ENCODE measurements at regions not wholly inside any gene's neighbourhood (a gene's known extent, or its start where the extent isn't known, plus 50 kb on each side); places are given as distances from the start of the nearest gene placed in this dataset.

DNA sequence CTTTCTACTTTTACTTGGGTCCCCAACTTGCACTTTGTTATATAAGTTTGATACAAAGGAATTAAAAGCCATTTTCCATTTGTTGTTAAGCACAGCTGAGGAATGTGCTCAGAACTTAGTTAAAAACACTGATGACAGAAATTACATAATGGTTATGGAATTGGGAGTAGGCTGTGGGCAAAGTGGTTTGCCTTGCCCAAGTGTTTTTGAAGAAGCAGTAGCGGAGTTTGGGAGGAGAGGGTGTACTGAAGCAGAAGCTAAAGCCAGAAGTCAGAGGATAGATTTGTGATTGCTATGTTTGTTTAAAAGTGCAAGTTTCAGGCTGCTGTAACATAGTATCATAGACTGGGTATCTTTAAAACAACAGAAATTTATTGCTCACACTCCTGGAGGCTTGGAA is 391.8 kb downstream of the DUSP10 start:
- in situ Hi-C loops (cut with MboI; ENCODE audit: low pct_unique_long_range_greater_than_20kb, low sequenced_read_pairs) = no loop called here

DNA sequence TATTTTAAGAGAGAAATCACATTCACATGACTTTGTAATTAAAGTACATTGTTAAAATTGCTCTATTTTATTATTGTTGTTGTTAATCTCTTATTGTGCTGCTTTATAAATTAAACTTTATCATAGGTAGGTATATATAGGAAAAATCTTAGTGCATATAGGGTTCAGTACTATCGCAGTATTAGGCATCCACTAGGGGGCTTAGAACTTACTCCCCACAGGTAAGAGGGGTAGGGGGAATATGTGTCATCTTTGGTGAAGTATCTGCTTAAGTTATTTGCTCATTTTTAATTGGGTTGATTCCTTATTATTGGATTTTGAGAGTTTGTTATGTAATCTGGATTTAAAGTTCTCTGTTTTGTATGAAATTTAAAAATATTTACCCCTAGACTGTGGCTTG is 385.2 kb downstream of the DUSP10 start:
- no peak for DNase-seq
- in situ Hi-C loops (cut with MboI; ENCODE audit: low pct_unique_long_range_greater_than_20kb, low sequenced_read_pairs) = no loop called here

More for the DNA sequence above, 391.8 kb downstream of the DUSP10 start:
- no peak for DNase-seq

DNA sequence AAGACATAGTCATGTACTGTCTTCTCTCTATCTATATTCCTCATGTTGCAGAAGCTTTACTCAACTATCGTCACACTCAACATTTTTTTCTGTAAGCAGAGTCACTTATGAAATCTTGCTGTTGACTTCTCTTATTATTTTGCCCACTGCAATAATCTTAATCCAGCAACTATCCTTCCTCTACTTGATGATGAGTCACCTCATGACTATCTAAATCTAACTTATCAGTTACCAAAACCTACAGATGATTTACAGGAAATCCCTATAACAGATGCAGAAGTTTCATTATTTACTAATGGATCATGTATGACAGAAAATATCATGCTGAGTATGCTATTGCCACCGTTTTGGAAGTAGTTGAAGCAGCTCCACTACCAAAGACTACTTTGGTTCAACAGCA is 378.9 kb downstream of the DUSP10 start:
- in situ Hi-C loops (cut with MboI; ENCODE audit: low pct_unique_long_range_greater_than_20kb, low sequenced_read_pairs) = no loop called here
- DNase-seq = no peak

DNA sequence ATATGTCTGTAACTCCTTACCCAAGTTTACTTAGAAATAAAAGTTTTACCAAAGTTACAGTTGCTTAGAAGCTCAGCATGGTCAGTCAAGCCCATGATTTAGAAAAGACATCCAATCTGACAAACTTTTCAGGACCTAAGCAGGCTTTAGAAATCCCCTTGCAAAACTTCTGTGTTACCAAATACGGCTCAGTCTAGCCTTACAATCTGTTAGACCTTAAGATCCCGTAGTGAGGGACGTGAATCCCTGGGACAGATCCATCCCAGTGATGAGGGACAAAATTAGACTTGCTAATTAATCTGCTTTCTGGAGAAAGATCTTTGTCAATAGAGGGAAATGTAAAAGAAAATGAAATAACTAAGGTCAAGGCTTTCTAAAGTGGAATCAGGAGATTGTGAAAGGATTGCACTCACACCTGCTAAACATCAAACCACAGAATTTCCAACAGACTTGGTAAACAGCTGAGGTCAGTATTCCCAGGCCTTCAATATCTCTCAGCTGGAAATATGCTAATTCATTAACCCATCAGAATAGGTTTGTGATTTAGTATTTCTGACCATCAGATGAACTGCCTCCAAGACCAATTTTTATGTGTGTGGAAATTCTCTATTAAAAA is 375.3 kb downstream of the DUSP10 start:
- no peak for DNase-seq

DNA sequence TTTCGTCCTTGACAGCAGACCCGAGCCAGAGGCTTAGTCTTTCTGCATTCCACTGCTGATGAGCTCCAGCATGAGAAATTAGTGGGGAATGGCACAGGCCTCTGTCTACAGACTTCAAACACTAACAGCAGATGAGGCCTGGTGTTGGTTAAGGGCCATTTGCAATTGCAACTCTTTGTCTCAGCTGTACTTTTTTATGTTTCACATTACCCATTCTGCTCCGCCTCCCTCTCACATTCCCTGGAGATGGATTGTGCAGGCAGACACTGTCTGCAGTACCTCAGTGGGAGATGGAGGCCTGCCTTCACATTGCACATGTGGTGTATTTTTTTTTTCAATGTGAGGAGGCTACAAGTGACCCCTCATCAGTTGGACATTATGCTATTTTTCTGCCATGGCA is 370.2 kb downstream of the DUSP10 start:
- in situ Hi-C loops (cut with MboI; ENCODE audit: low pct_unique_long_range_greater_than_20kb, low sequenced_read_pairs) = no loop called here

More for the DNA sequence above, 375.3 kb downstream of the DUSP10 start:
- in situ Hi-C loops (cut with MboI; ENCODE audit: low pct_unique_long_range_greater_than_20kb, low sequenced_read_pairs) = no loop called here

DNA sequence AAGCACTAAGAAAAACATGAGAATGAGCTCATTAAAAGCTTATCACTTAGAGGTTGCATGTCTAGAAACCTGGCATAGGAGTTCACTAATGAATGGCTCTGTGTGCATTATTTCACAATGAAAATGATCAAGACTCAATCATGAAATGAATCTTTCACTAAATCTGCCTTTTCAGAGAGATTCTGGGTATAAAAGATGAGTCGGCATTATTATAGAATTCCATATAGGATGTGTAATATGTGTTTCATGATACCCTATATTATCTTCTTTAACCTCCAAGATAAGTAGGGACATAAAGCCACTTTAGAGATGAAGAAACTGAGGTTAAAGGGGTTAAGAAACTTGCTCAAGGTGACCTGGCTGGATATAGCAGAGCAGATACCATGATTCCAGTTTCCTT is 368.1 kb downstream of the DUSP10 start:
- no peak for DNase-seq
- in situ Hi-C loops (cut with MboI; ENCODE audit: low pct_unique_long_range_greater_than_20kb, low sequenced_read_pairs) = no loop called here

More for the DNA sequence above, 370.2 kb downstream of the DUSP10 start:
- DNase-seq = no peak

DNA sequence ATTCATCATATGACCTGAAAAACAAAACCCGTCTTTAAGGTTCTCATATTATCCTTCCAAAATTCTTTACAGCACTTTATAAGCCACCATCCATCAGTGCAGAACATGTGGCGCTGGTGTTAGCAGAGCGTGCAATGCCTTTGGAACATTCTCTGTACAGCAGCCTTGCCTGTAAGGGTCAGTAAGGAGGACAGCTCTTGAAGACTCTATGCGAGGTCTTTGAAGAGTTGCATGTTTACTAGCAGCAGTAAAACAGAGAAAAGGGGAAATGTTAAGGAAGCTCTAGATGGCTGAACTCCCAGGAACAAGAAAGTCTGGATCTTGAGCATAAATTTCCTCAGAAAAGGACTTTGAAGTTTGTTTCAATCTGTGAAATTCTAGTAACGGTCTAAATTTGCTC is 365.6 kb downstream of the DUSP10 start:
- in situ Hi-C loops (cut with MboI; ENCODE audit: low pct_unique_long_range_greater_than_20kb, low sequenced_read_pairs) = no loop called here
- DNase-seq = no peak

DNA sequence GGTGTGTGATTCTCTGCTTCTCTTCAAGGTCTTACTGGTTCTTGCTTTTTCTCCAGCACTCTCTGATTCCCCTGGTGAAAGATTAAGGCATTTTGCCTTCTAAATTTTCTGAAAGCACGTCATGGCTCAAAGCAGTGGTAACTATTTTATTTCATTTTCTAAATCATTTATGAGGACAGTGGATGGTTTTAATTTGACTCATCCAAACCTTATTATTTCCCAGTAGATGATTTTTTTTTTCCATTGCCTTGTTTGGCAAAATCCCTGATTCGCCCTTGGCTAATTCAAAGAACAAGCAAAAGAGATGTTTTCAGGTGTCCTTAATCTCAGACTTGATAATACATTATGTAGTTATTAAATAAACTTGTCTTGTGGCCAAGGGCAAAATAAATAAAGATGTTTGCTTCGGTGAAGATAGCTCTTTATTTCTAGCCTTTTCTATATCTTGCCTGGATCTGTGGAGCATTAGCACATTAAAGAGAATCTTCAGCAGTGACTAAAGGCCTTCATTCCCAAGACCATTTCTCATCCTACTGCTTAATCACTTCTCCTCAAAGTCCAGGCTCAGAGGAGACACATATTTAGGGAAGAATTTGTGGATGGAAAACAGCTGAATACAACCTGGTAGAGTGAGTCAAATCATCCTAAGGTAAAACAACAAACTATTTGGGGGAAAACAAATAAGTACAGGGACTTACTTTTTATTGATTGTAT is 359.8 kb downstream of the DUSP10 start:
- in situ Hi-C loops (cut with MboI; ENCODE audit: low pct_unique_long_range_greater_than_20kb, low sequenced_read_pairs) = no loop called here
- DNase-seq = no peak

DNA sequence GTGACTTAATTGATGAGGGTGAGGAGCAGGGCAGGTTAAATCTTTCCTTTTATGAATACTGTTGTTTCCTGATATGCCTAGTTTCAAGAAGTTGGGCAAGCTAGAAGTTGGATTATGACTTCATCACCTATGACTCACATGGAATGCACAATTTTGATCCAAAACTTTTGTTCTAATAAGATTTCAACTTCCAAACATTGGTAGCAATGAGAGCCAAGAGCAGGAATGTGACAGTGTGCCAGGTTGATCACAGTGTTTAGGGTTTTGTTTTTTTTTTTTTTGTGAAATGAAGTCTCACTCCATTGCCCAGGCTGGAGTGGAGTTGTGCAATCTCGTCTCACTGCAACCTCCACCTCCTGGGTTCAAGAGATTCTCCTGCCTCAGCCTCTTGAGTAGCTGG is 349.4 kb downstream of the DUSP10 start:
- in situ Hi-C loops (cut with MboI; ENCODE audit: low pct_unique_long_range_greater_than_20kb, low sequenced_read_pairs) = no loop called here
- no peak for DNase-seq

DNA sequence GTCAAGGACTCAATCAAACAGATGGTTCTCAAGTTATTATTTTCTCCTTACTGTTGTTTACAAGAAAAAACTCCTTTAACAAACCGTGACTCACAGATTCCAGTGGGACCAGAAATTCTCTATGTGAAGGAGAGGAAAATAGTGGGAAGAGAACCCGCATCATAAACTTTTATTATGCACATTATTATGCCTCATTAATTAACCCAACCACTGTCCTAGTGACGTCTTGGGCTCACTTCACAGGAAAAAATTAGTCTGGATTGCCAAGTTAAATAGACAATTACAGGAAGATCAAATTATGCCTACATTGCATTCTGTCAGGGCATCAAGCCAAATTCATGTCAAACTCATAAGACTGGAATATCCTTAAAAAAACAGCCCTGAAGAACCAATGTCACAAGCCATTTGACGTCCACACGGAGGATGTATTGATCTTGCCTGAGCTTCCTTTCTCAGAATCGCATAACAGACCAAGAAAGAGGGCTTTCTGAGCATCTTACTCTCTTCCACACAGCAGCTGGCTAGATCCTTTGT is 347.8 kb downstream of the DUSP10 start:
- in situ Hi-C loops (cut with MboI; ENCODE audit: low pct_unique_long_range_greater_than_20kb, low sequenced_read_pairs) = no loop called here
- DNase-seq = no peak

DNA sequence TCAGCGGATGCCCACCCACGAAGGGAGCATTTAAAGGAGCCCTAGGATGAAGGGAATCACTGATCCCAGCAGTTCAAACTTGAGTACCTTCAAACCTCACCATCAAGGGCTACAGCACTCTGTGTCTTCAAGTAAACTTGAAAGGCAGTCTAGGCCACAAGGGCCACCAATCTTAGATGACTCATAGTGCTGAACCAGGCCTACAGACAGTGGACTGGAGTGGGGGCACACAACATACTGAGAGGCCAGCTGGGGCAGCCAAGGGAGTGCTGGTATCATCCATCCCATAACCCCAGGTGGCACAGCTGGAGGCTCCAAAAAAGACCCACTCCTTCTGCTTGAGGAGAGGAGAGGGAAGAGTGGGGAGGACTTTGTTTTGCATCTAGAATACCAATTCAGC is 345.4 kb downstream of the DUSP10 start:
- in situ Hi-C loops (cut with MboI; ENCODE audit: low pct_unique_long_range_greater_than_20kb, low sequenced_read_pairs) = no loop called here
- no peak for DNase-seq

DNA sequence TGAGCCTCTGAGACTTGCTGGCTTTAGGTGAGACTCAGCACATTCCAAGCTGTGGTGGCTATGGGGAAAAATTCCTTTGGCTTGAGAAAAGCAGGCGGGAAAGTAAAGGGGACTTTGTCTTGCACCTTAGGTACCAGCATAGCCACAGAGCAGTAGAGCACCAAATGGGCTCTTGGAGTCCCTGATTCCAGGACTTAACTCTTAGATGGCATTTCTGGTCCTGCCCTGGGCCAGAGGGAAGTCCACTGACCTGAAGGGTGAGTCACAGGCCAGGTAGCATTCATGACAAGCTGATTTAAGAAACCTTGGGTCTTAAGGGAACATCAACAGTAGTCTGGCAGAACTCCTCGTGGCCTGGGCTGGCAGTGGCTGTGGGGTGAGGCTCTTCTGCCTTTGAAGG is 344.7 kb downstream of the DUSP10 start:
- in situ Hi-C loops (cut with MboI; ENCODE audit: low pct_unique_long_range_greater_than_20kb, low sequenced_read_pairs) = no loop called here
- DNase-seq = no peak

DNA sequence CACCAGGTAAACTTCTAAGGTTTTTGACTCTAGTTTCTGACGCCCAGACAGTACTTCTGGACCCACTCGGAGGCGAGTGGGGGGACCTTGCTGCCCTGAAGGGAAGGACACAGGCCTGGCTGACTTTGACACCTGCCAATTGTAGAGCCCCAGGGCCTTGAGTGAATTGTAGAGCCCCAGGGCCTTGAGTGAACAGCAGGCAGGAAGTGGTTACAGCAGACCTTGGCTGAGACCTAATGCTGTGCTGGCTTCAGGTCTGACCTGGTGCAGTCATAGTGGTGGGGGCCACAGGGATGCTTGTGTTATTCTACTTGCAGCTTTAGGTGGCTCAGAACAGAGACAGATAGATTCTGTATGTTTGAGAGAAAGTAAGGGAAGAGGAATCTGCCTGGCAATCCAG is 344.3 kb downstream of the DUSP10 start:
- no peak for DNase-seq
- in situ Hi-C loops (cut with MboI; ENCODE audit: low pct_unique_long_range_greater_than_20kb, low sequenced_read_pairs) = no loop called here

DNA sequence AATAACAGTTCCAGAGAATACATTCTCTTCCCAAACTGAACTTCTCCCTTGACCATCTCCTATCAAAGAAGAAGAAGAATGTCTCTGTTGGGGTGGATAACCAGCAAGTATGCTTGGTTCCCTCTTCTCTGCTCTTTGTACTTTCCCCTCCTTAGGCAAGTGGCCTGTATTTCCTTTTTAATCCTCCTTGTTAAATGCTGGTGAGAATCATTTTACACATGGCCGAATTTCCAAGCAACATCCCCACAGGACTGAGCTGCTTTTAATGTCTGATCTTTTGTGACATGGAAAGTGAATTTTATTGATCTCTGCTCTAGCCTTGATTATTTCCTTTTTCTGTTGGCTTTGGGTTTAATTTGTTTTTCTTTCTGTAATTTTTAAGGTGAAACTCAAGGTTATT is 336.7 kb downstream of the DUSP10 start:
- no peak for DNase-seq
- in situ Hi-C loops (cut with MboI; ENCODE audit: low pct_unique_long_range_greater_than_20kb, low sequenced_read_pairs) = no loop called here

DNA sequence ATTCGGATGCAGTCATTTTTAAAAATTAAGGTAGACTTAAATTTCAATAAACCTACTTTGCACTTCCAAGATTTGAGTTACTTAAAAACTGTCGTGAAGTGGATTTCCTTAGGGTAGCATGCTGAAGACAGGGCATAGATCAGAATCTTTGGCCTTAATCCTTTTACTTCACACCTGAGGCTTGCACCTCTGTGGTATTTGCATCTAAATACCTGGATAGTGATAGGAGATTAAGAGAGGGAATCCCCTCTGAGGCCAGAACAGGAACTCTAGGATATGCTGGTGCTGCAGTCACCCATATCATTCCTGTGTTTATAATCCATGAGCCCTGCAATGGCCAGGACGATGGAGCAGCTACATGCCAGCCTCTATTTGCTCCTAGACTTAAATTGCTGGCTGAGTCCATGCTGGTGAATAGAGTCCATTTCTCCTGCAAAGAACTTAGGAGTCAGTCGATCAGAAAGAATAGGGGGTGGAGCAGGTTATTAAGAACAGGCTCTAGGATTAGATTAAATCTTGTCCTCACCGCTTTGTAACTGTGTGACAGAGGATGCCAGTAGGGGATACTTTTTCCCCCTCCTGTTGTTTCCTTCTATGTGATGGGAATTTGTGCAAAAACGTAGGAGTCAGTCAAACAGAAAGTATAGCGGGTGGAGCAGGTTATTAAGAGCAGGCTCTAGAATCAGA is 333.6 kb downstream of the DUSP10 start:
- in situ Hi-C loops (cut with MboI; ENCODE audit: low pct_unique_long_range_greater_than_20kb, low sequenced_read_pairs) = no loop called here
- DNase-seq = no peak

DNA sequence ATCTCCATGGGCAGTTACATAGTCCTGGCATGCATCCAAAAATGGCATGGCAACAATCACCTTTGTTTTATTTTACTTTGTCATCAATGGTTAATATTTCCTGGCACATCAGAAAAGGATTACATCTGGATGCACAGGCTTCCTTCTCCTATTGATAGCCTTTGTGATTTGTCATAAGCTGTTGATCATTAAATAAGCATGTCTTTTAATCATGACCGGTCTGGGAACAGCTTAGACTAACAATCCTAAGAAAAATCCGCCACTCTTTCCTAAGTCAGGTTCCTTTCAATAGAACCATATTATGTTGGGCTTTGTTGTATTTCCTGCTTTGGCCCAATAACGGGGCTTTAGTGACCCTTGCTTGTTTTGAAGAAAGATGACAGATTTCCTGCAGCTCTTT is 330.6 kb downstream of the DUSP10 start:
- in situ Hi-C loops (cut with MboI; ENCODE audit: low pct_unique_long_range_greater_than_20kb, low sequenced_read_pairs) = no loop called here
- no peak for DNase-seq

DNA sequence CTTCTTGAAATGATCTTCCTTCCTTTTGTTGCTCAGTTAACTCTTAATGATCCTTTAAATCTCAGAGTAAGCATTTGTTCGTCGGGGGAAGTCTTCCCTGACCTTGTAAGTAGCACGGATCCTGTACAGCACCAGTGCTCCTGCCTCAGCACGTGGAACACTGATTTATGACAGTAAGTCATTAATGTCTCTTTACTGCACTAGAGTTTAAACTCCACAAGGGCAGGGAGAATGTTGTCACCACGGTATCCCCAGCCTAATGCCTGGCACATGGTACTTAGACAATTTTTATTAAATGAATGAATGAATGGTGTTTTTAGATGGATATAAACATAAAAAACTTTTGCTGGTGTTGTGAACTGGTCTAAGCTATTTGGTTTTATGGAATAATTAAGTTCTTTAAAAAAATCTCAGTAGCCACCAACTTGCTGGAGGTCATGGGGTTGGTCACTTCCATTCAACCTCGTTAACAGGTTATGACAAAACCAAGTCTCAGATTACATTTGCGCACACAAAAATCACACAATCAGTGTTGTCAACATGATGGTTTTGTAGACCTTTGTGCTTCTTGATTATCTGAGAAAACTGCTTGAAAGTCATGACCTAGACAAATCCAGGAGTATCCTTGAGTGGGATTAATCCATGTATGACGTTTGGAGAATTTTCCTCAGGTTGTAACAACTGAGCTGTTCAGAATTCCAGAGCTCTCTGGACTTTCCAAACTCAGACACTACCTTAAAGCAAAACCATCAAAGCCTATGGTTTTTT is 326.9 kb downstream of the DUSP10 start:
- DNase-seq = no peak

DNA sequence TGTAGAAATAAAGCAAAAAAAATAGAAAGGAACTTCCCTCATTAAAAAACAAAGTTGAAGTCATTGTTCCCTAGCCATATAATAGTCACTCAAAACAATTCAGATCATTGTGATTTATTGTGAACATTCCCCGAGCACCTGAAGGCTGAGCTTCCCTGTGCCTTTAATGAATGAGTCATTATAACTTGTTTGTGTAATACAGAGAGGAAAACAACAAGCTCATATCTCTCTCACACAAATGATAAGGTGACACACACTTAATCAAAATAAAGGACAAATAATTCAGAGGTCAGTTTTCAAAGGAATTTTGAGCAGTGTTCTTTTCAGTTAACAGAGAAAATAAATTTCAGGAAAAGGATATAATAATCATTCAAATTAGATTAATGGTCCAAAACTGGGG is 326.2 kb downstream of the DUSP10 start:
- in situ Hi-C loops (cut with MboI; ENCODE audit: low pct_unique_long_range_greater_than_20kb, low sequenced_read_pairs) = no loop called here
- no peak for DNase-seq

More for the DNA sequence above, 326.9 kb downstream of the DUSP10 start:
- in situ Hi-C loops (cut with MboI; ENCODE audit: low pct_unique_long_range_greater_than_20kb, low sequenced_read_pairs) = no loop called here

DNA sequence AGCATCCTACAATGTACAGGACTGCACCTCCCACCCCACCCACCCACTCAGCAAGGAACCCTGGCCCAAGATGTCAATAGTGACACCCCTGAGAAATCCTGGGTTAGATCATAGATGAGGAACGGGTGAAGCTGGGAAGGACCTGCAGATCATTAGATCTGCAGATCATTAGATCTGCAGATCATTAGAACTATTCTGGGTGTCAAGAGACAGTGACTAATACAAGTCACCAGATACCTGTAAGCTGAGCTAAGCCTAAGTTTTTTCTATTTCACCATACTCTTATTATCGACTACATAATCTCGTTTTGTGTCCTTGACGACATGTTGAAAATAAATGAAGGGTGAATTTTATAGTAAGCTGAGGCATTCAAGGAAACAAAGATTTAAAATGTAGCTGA is 325.7 kb downstream of the DUSP10 start:
- in situ Hi-C loops (cut with MboI; ENCODE audit: low pct_unique_long_range_greater_than_20kb, low sequenced_read_pairs) = no loop called here
- no peak for DNase-seq

DNA sequence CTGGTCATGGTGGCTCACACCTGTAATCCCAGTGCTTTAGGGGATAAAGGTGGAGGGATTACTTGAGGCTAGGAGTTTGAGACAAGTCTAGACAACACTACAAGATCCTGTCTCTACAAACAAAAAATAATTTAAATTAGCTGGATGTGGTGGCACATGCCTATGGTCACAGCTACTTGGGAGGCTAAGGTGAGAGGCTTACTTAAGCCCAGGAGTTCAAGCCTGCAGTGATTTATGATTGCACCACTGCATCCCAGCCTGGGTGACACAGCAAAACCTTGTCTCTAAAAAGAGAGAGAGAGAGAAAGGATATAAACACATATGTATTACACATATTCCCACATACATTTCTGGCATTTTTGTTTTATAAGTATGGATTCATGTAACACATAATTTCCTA is 325.2 kb downstream of the DUSP10 start:
- in situ Hi-C loops (cut with MboI; ENCODE audit: low pct_unique_long_range_greater_than_20kb, low sequenced_read_pairs) = no loop called here

More for the DNA sequence above, 325.2 kb downstream of the DUSP10 start:
- no peak for DNase-seq
